GM21381 (cell line): ENCODE measurements at regions not wholly inside any gene's neighbourhood (a gene's known extent, or its start where the extent isn't known, plus 50 kb on each side); places are given as distances from the start of the nearest gene placed in this dataset.
A peak's percentile ranks its signal among the peaks of the same experiment; 100 is the strongest.

Experiments used
- ATAC-seq: cut with Tn5 transposase; IDR thresholded peaks from one replicate; pipeline ENCODE4 v1.9.1; 2021; ENCODE audit warnings: mild to moderate bottlenecking, moderate library complexity; ENCODE audit not compliant: unreplicated experiment

- no peak for ATAC-seq
Observed at GRCh38 chr1:200319148-200319547, 90.7 kb downstream of the ZNF281 start.

- no peak for ATAC-seq
Observed at GRCh38 chr1:200317236-200317635, 92.6 kb downstream of the ZNF281 start.

GRCh38 chr1:200316148-200316803 is 93.6 kb downstream of the ZNF281 start:
- ATAC-seq: no peak

GRCh38 chr1:200314085-200314750 is 95.6 kb downstream of the ZNF281 start:
- ATAC-seq: no peak

GRCh38 chr1:200311256-200311655 is 98.6 kb downstream of the ZNF281 start:
- no peak for ATAC-seq

- ATAC-seq: no peak
Observed at GRCh38 chr1:200310824-200311223, 99.0 kb downstream of the ZNF281 start.

- ATAC-seq: no peak
Observed at GRCh38 chr1:200307755-200308066, 102.1 kb downstream of the ZNF281 start.

GRCh38 chr1:200306944-200307754 is 102.7 kb downstream of the ZNF281 start:
- peak; percentile 41 for ATAC-seq

GRCh38 chr1:200305806-200306205 is 104.0 kb downstream of the ZNF281 start:
- ATAC-seq: no peak

GRCh38 chr1:200304171-200304570 is 105.7 kb downstream of the ZNF281 start:
- ATAC-seq: no peak

GRCh38 chr1:200302921-200303290 is 106.9 kb downstream of the ZNF281 start:
- ATAC-seq: no peak

- peak; percentile 68 for ATAC-seq
Observed at GRCh38 chr1:200302192-200302920, 107.5 kb downstream of the ZNF281 start.

- no peak for ATAC-seq
Observed at GRCh38 chr1:200301152-200301551, 108.7 kb downstream of the ZNF281 start.

- no peak for ATAC-seq
Observed at GRCh38 chr1:200299571-200299970, 110.3 kb downstream of the ZNF281 start.

GRCh38 chr1:200298242-200298641 is 111.6 kb downstream of the ZNF281 start:
- ATAC-seq: no peak

GRCh38 chr1:200296091-200296661 is 113.7 kb downstream of the ZNF281 start:
- no peak for ATAC-seq

- ATAC-seq: no peak
Observed at GRCh38 chr1:200294241-200294640, 115.6 kb downstream of the ZNF281 start.

- no peak for ATAC-seq
Observed at GRCh38 chr1:200292699-200293098, 117.1 kb downstream of the ZNF281 start.

- no peak for ATAC-seq
Observed at GRCh38 chr1:200291106-200291505, 118.7 kb downstream of the ZNF281 start.

GRCh38 chr1:200290010-200290685 is 119.7 kb downstream of the ZNF281 start:
- ATAC-seq: no peak
